ENCODE measurements at regions not wholly inside any gene's neighbourhood (a gene's known extent, or its start where the extent isn't known, plus 50 kb on each side); places are given as distances from the start of the nearest gene placed in this dataset.

DNA sequence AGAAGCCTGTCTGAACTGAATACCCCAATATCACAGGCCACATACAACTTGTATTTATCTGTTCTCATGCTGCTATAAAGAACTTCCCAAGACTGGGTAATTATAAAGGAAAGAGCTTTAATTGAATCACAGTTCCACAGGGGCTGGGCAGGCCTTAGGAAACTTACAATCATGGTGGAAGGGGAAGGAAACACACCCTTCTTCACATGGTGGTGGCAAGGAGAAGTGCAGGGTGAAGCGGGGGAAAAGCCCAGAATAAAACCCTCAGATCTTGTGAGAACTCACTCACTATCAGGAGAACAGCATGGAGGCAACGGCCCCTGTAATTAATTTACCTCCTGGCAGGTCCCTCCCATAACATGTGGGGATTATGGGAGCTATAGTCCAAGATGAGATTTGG lies 50.3 kb upstream of the FNDC1 start:
- Histone ChIP-seq H3K9me3 (replicated peaks; ENCODE audit: insufficient read depth, low read length) (no peaks in the 10 kb centered on the region), H3K4me2 (ENCODE audit: low read depth, low read length) (no peak overlapping the region), H3K4me1 (ENCODE audit: low read length) (peaks cover 11% of the 10 kb centered on the region; the same call in 1 of the 2 replicates), H3K27ac (ENCODE audit: low read length) (no peak overlapping the region), H3K9ac (ENCODE audit: low read length) (no peak overlapping the region), H3K79me2 (ENCODE audit: low read length) (no peaks in the 10 kb centered on the region), H3K27me3 (replicated peaks; ENCODE audit: insufficient read depth, low read length) (peaks cover 72% of the 10 kb centered on the region), H3K4me3 (ENCODE audit: low read length) (no peak overlapping the region), H3K36me3 (replicated peaks; ENCODE audit: insufficient read depth, low read length) (no peaks in the 10 kb centered on the region), H3K9me2 (replicated peaks; ENCODE audit: insufficient read depth, low read length) (no peaks in the 10 kb centered on the region), H3F3A (ENCODE audit: insufficient read depth, low read length) (no peaks in the 10 kb centered on the region), H4K20me1 (ENCODE audit: insufficient read depth, low read length) (no peaks in the 10 kb centered on the region), H2AFZ (ENCODE audit: low read length) (no peak overlapping the region)
- no peak for DNase-seq
- TF ChIP-seq EZH2phosphoT487 (IDR thresholded peaks at IDR 0.05; ENCODE audit: low read length), result no peak
- TF ChIP-seq EZH2 (optimal IDR thresholded peaks at IDR 0.05; ENCODE audit: low read depth, low read length), result no peak
- TF ChIP-seq, protein P1, sequence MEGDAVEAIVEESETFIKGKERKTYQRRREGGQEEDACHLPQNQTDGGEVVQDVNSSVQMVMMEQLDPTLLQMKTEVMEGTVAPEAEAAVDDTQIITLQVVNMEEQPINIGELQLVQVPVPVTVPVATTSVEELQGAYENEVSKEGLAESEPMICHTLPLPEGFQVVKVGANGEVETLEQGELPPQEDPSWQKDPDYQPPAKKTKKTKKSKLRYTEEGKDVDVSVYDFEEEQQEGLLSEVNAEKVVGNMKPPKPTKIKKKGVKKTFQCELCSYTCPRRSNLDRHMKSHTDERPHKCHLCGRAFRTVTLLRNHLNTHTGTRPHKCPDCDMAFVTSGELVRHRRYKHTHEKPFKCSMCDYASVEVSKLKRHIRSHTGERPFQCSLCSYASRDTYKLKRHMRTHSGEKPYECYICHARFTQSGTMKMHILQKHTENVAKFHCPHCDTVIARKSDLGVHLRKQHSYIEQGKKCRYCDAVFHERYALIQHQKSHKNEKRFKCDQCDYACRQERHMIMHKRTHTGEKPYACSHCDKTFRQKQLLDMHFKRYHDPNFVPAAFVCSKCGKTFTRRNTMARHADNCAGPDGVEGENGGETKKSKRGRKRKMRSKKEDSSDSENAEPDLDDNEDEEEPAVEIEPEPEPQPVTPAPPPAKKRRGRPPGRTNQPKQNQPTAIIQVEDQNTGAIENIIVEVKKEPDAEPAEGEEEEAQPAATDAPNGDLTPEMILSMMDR (IDR thresholded peaks at IDR 0.05; ENCODE audit: low read length), result no peak

DNA sequence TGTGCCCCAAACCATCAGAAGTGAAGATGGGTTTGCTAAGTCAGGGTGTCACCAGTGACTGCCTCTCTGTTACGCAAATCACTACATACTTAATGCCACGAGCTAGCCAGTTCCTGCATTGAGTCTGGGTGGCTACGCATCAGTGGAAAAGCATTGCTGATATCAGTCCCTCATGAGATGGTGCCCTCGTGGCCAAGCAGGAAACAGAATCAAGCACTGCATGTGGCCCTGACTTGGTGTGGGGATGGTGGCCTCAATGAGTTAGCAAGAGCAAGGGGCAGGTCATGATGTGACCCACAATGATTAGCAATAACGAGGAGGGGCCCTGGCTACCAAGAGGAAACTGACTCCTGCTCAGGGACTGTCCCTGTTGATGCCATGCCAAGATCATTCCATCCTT lies 51.6 kb upstream of the FNDC1 start:
- no peaks in the 10 kb centered on the region for H3F3A ChIP-seq (ENCODE audit: insufficient read depth, low read length)
- no peak overlapping the region for H3K4me2 ChIP-seq (ENCODE audit: low read depth, low read length)
- no peak overlapping the region for H3K27ac ChIP-seq (ENCODE audit: low read length)
- H3K9me3 ChIP-seq (replicated peaks; ENCODE audit: insufficient read depth, low read length), result no peaks in the 10 kb centered on the region
- no peaks in the 10 kb centered on the region for H3K79me2 ChIP-seq (ENCODE audit: low read length)
- peaks cover 60% of the 10 kb centered on the region for H3K27me3 ChIP-seq (replicated peaks; ENCODE audit: insufficient read depth, low read length)
- no peaks in the 10 kb centered on the region for H3K9me2 ChIP-seq (replicated peaks; ENCODE audit: insufficient read depth, low read length)
- H3K4me1 ChIP-seq (ENCODE audit: low read length), result peaks cover 16% of the 10 kb centered on the region
- no peaks in the 10 kb centered on the region for H3K36me3 ChIP-seq (replicated peaks; ENCODE audit: insufficient read depth, low read length)
- no peak overlapping the region for H3K4me3 ChIP-seq (ENCODE audit: low read length)
- no peak overlapping the region for H2AFZ ChIP-seq (ENCODE audit: low read length)
- no peak overlapping the region for H3K9ac ChIP-seq (ENCODE audit: low read length)
- TF ChIP-seq, protein P1 (IDR thresholded peaks at IDR 0.05; ENCODE audit: low read length), result no peak
- TF ChIP-seq EZH2 (optimal IDR thresholded peaks at IDR 0.05; ENCODE audit: low read depth, low read length), result no peak
- TF ChIP-seq EZH2phosphoT487 (IDR thresholded peaks at IDR 0.05; ENCODE audit: low read length), result no peak
- DNase-seq, result no peak
- no peaks in the 10 kb centered on the region for H4K20me1 ChIP-seq (ENCODE audit: insufficient read depth, low read length)

DNA sequence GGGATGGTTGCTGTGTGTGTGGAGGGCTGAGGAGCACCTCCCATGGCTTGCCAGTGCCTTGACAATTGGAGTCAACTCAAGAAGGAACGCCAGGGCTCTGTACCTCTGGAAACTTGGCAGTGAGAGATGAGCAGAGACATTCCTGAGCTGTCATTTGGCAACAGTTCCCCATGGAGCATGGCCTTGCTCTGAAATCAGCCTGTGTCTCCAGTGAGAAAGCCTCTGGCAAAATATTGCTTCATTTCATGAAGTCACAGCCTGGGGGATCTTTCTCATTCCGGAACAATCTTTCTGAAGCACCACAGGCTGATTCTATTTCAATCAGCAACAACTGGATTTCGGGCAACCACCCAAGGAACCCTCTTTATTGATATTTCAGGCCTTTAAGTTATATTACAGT lies 52.2 kb upstream of the FNDC1 start:
- H3K9me2 ChIP-seq (replicated peaks; ENCODE audit: insufficient read depth, low read length), result no peaks in the 10 kb centered on the region
- H3K4me2 ChIP-seq (ENCODE audit: low read depth, low read length), result no peak overlapping the region
- H3K27me3 ChIP-seq (replicated peaks; ENCODE audit: insufficient read depth, low read length), result peaks cover 55% of the 10 kb centered on the region
- H4K20me1 ChIP-seq (ENCODE audit: insufficient read depth, low read length), result no peaks in the 10 kb centered on the region
- H3K4me3 ChIP-seq (ENCODE audit: low read length), result no peak overlapping the region
- TF ChIP-seq EZH2phosphoT487 (IDR thresholded peaks at IDR 0.05; ENCODE audit: low read length) (no peak), EZH2 (optimal IDR thresholded peaks at IDR 0.05; ENCODE audit: low read depth, low read length) (no peak)
- TF ChIP-seq, protein P1 (IDR thresholded peaks at IDR 0.05; ENCODE audit: low read length), result no peak
- no peak for DNase-seq
- H3K27ac ChIP-seq (ENCODE audit: low read length), result no peak overlapping the region
- H3F3A ChIP-seq (ENCODE audit: insufficient read depth, low read length), result no peaks in the 10 kb centered on the region
- H3K4me1 ChIP-seq (ENCODE audit: low read length), result peaks cover 16% of the 10 kb centered on the region
- no peaks in the 10 kb centered on the region for H3K79me2 ChIP-seq (ENCODE audit: low read length)
- H3K9ac ChIP-seq (ENCODE audit: low read length), result no peak overlapping the region
- no peaks in the 10 kb centered on the region for H3K36me3 ChIP-seq (replicated peaks; ENCODE audit: insufficient read depth, low read length)
- no peaks in the 10 kb centered on the region for H3K9me3 ChIP-seq (replicated peaks; ENCODE audit: insufficient read depth, low read length)
- no peak overlapping the region for H2AFZ ChIP-seq (ENCODE audit: low read length)

Measured in MM.1S (cell line).